IMR-90 (cell line): ENCODE measurements at regions not wholly inside any gene's neighbourhood (a gene's known extent, or its start where the extent isn't known, plus 50 kb on each side); places are given as distances from the start of the nearest gene placed in this dataset.

ENCODE experiments used
- ATAC-seq: fragments of 200-7000 bp; cut with Tn5 transposase; 2 replicates; pipeline ENCODE4 v1.9.1; 2020; ENCODE audit warnings: low read depth, mild to moderate bottlenecking, moderate library complexity
- BruUV-seq: library from RNA; stranded (reverse); fragments of 400-500 nt; replicated peaks from 2 replicates; lab custom pipeline; 2021; lab: Mats Ljungman, UMichigan
- CTCF ChIA-PET: fragments of 300-600 bp; formaldehyde crosslinking; extraction: SDS; loops from one replicate; lab custom pipeline; 2021; ENCODE audit warnings: antibody characterized with exemption; lab: Yijun Ruan, JAX
- POLR2A ChIA-PET: fragments of 300-600 bp; sonication (Branson Sonifier 250); formaldehyde crosslinking; loops from one replicate; lab custom pipeline; 2022; ENCODE audit warnings: antibody characterized with exemption; ENCODE audit not compliant: unreplicated experiment; lab: Charles Lee
- DNase-seq: peaks from one replicate; pipeline ENCODE4 v3.0.0; 2013
- H2AFZ ChIP-seq: replicated peaks from 2 replicates; pipeline ENCODE3; 2013; ENCODE audit warnings: low read length, mild to moderate bottlenecking; ENCODE audit not compliant: poor library complexity
- H2AK5ac ChIP-seq: 2 replicates; pipeline ENCODE4 v1.6.1; 2013; ENCODE audit warnings: low read depth, low read length, inconsistent platforms
- H2AK9ac ChIP-seq: replicated peaks from 2 replicates; pipeline ENCODE3; 2013; ENCODE audit warnings: mild to moderate bottlenecking, low read depth, low read length, moderate library complexity; ENCODE audit not compliant: poor library complexity
- H2BK120ac ChIP-seq: 2 replicates; pipeline ENCODE4 v1.6.1; 2013; ENCODE audit warnings: low read depth, low read length, inconsistent platforms
- H2BK15ac ChIP-seq: 3 replicates; pipeline ENCODE4 v1.6.1; 2013; ENCODE audit warnings: low read depth, low read length, inconsistent platforms
- H2BK20ac ChIP-seq: 2 replicates; pipeline ENCODE4 v1.6.1; 2013; ENCODE audit warnings: low read depth, mild to moderate bottlenecking, inconsistent platforms, low read length, moderate library complexity
- H2BK5ac ChIP-seq: 2 replicates; pipeline ENCODE4 v1.6.1; 2013; ENCODE audit warnings: mild to moderate bottlenecking, low read depth, low read length, inconsistent platforms; ENCODE audit not compliant: poor library complexity, severe bottlenecking
- H3K14ac ChIP-seq: replicated peaks from 2 replicates; pipeline ENCODE4 v1.6.1; 2013; ENCODE audit warnings: low read depth, low read length, inconsistent platforms
- H3K18ac ChIP-seq: 2 replicates; pipeline ENCODE4 v1.6.1; 2013; ENCODE audit warnings: low read depth, low read length, control low read depth
- H3K23ac ChIP-seq: 2 replicates; pipeline ENCODE4 v1.6.1; 2013; ENCODE audit warnings: low read depth, low read length, inconsistent platforms
- H3K27ac ChIP-seq: 2 replicates; pipeline ENCODE4 v1.5.1; 2013; ENCODE audit warnings: mild to moderate bottlenecking, control low read depth, low read length; ENCODE audit not compliant: insufficient read depth
- H3K27me3 ChIP-seq: 2 replicates; pipeline ENCODE4 v1.6.1; 2013; ENCODE audit warnings: low read length; ENCODE audit not compliant: control insufficient read depth, insufficient read depth
- H3K36me3 ChIP-seq: 2 replicates; pipeline ENCODE4 v1.6.1; 2013; ENCODE audit warnings: low read length, mixed read lengths; ENCODE audit not compliant: control insufficient read depth, insufficient read depth
- H3K4ac ChIP-seq: 2 replicates; pipeline ENCODE4 v1.6.1; 2013; ENCODE audit warnings: low read depth, low read length, inconsistent platforms
- H3K4me1 ChIP-seq: 2 replicates; pipeline ENCODE4 v1.6.1; 2013; ENCODE audit warnings: low read length, mixed read lengths; ENCODE audit not compliant: control insufficient read depth, insufficient read depth
- H3K4me2 ChIP-seq: 2 replicates; pipeline ENCODE4 v1.6.1; 2013; ENCODE audit warnings: low read depth, mild to moderate bottlenecking, control low read depth, low read length, moderate library complexity
- H3K4me3 ChIP-seq: 2 replicates; pipeline ENCODE4 v1.5.1; 2013; ENCODE audit warnings: low read depth, mild to moderate bottlenecking, control low read depth, low read length, moderate library complexity; ENCODE audit not compliant: insufficient read depth
- H3K56ac ChIP-seq: 2 replicates; pipeline ENCODE4 v1.6.1; 2013; ENCODE audit warnings: low read length, inconsistent platforms; ENCODE audit not compliant: insufficient read depth; ENCODE audit errors: extremely low read depth
- H3K79me1 ChIP-seq, 2 experiments: 2 replicates each; pipeline ENCODE4 v1.6.1; 2013; ENCODE audit warnings: low read length in 2 of 2, inconsistent platforms in 1 of 2, low read depth in 1 of 2
- H3K9ac ChIP-seq: 2 replicates; pipeline ENCODE4 v1.6.1; 2013; ENCODE audit warnings: low read depth, low read length, control low read depth
- H3K9me1 ChIP-seq: 2 replicates; pipeline ENCODE4 v1.6.1; 2013; ENCODE audit warnings: low read length, inconsistent platforms; ENCODE audit not compliant: insufficient read depth
- H3K9me3 ChIP-seq: 2 replicates; pipeline ENCODE4 v1.6.1; 2013; ENCODE audit warnings: low read length; ENCODE audit not compliant: control insufficient read depth, insufficient read depth
- H4K20me1 ChIP-seq: 2 replicates; pipeline ENCODE4 v1.6.1; 2013; ENCODE audit warnings: low read length, inconsistent platforms; ENCODE audit not compliant: insufficient read depth
- H4K5ac ChIP-seq: 2 replicates; pipeline ENCODE4 v1.6.1; 2013; ENCODE audit warnings: mild to moderate bottlenecking, low read depth, low read length, control low read depth
- H4K8ac ChIP-seq, 2 experiments: 2 replicates each; pipeline ENCODE4 v1.6.1; 2013; ENCODE audit warnings: low read depth in 2 of 2, low read length in 2 of 2, control low read depth in 1 of 2, inconsistent platforms in 1 of 2
- H4K91ac ChIP-seq: 2 replicates; pipeline ENCODE4 v1.6.1; 2013; ENCODE audit warnings: low read depth, low read length, inconsistent platforms; ENCODE audit not compliant: insufficient read depth
- BHLHE40 ChIP-seq: fragments of 150-350 bp; IDR thresholded peaks from 2 replicates; pipeline ENCODE4 v1.6.1; 2016; ENCODE audit warnings: mild to moderate bottlenecking, low read depth, low read length
- CHD1 ChIP-seq: IDR thresholded peaks from 2 replicates; pipeline ENCODE4 v1.6.1; 2012; ENCODE audit warnings: low read depth, low read length, improper control_type of control experiment
- FOS ChIP-seq: fragments of 150-350 bp; IDR thresholded peaks from 2 replicates; pipeline ENCODE4 v1.6.1; 2016; ENCODE audit warnings: low read depth, low read length
- MAFK ChIP-seq: IDR thresholded peaks from 2 replicates; pipeline ENCODE4 v1.6.1; 2012; ENCODE audit warnings: low read depth, low read length, improper control_type of control experiment
- MAZ ChIP-seq: IDR thresholded peaks from 2 replicates; pipeline ENCODE4 v1.6.1; 2012; ENCODE audit warnings: low read depth, mild to moderate bottlenecking, low read length, improper control_type of control experiment, moderate library complexity, borderline replicate concordance
- MXI1 ChIP-seq: IDR thresholded peaks from 2 replicates; pipeline ENCODE4 v1.6.1; 2012; ENCODE audit warnings: low read depth, mild to moderate bottlenecking, low read length, moderate library complexity, borderline replicate concordance
- NFE2L2 ChIP-seq: fragments of 150-350 bp; IDR thresholded peaks from 2 replicates; pipeline ENCODE4 v1.6.1; 2016; ENCODE audit warnings: low read depth, mild to moderate bottlenecking, low read length
- POLR2A ChIP-seq: IDR thresholded peaks from 2 replicates; pipeline ENCODE4 v1.6.1; 2012; ENCODE audit warnings: mild to moderate bottlenecking, low read depth, low read length
- RAD21 ChIP-seq: IDR thresholded peaks from 2 replicates; pipeline ENCODE4 v1.6.1; 2012; ENCODE audit warnings: low read length, improper control_type of control experiment
- RFX5 ChIP-seq: IDR thresholded peaks from 2 replicates; pipeline ENCODE4 v1.8.0; 2012; ENCODE audit warnings: low read depth, mild to moderate bottlenecking, low read length, moderate library complexity
- SMC3 ChIP-seq: fragments of 150-350 bp; IDR thresholded peaks from 2 replicates; pipeline ENCODE4 v1.6.1; 2016; ENCODE audit warnings: low read depth, mild to moderate bottlenecking, antibody characterized with exemption, low read length, moderate library complexity
- WGBS, 2 experiments: methylation state at CpG; one replicate each; pipeline versions ENCODE4 v1.1.5 to v1.1.7; 2013; ENCODE audit warnings: missing lambda C conversion rate in 2 of 2; ENCODE audit not compliant: insufficient read length in 1 of 2; ENCODE audit errors: extremely low coverage in 2 of 2; 5-methylcytosine and 5-hydroxymethylcytosine counted together
- dilution Hi-C: fragments of 300-500 bp; cut with HindIII; formaldehyde crosslinking; loops from one replicate; pipeline ENCODE4 v1.14.3; 2018; ENCODE audit warnings: low sequenced_read_pairs; ENCODE audit not compliant: unreplicated experiment
- in situ Hi-C: fragments of 300-500 bp; cut with MboI; formaldehyde crosslinking; loops from 3 replicates; pipeline ENCODE4 v1.14.3; 2019; ENCODE audit warnings: low sequenced_read_pairs, inconsistent platforms, mixed read lengths
- intact Hi-C: fragments of 100-400 bp; cut with micrococcal nuclease; formaldehyde crosslinking; loops from 2 replicates; pipeline ENCODE4 v1.10.0; 2022
- TF ChIP-seq, protein P1 (sequence below): fragments of 150-350 bp; IDR thresholded peaks from 2 replicates; pipeline ENCODE4 v1.6.1; 2016; ENCODE audit warnings: low read depth, mild to moderate bottlenecking, low read length, moderate library complexity, borderline replicate concordance
- TF ChIP-seq, protein P2 (sequence below): conservative IDR thresholded peaks from 2 replicates; pipeline ENCODE4 v1.5.1; 2012; ENCODE audit warnings: mild to moderate bottlenecking, low read depth, low read length, improper control_type of control experiment
- TF ChIP-seq, protein P3 (sequence below): fragments of 150-350 bp; IDR thresholded peaks from 2 replicates; pipeline ENCODE4 v1.6.1; 2017; ENCODE audit warnings: mild to moderate bottlenecking, antibody characterized with exemption, low read length, low read depth

DNA sequence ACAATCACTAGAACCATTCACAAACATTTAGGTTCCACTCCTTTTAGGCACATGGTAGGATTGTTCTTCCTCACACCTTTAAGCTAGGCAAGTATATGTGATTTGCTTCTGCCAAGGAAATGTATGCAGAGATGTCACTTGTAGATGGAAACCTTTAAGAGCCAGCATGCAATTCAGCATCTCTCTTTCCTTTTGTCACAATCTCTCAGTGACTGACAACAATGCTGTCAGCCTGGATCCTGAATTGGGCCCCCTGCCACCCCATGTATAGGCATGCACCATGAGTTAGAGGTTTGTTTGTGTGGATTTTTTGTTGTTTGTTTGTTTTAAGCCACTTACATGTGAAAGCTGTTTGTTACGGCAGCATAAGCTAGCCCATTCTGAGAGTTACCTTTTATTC lies 169.6 kb upstream of the PDE1C start:
- POLR2A ChIA-PET, result no interaction called here
- Histone ChIP-seq H2AFZ (no peak overlapping the region), H2BK15ac (no peak overlapping the region), H3K4me3 (no peak overlapping the region), H2AK9ac (no peak overlapping the region), H3K36me3 (no peaks in the 10 kb centered on the region), H4K91ac (no peak overlapping the region), H4K5ac (no peak overlapping the region), H3K18ac (no peak overlapping the region), H3K4me2 (no peak overlapping the region), H4K8ac (no peak overlapping the region), H3K4ac (no peak overlapping the region), H3K9me1 (no peaks in the 10 kb centered on the region), H3K79me1 (no peaks in the 10 kb centered on the region), H3K14ac (no peak overlapping the region), H3K27ac (no peak overlapping the region), H3K56ac (no peak overlapping the region), H2AK5ac (no peak overlapping the region), H3K27me3 (no peaks in the 10 kb centered on the region), H2BK5ac (no peak overlapping the region), H2BK120ac (no peak overlapping the region), H3K9me3 (no peaks in the 10 kb centered on the region; the same call in 1 of the 2 replicates), H3K4me1 (no peaks in the 10 kb centered on the region), H3K23ac (no peak overlapping the region), H4K20me1 (no peaks in the 10 kb centered on the region), H2BK20ac (no peak overlapping the region), H3K9ac (no peak overlapping the region)
- in situ Hi-C loops, result no loop called here
- dilution Hi-C loops, result no loop called here
- BruUV-seq, result no TSS peak
- WGBS, 2 experiments, result no CpG with 5 or more reads among the region's 1 CpG
- DNase-seq, result no peak
- TF ChIP-seq MAZ (no peak), CHD1 (no peak), SMC3 (no peak), BHLHE40 (no peak), RAD21 (no peak), NFE2L2 (no peak), MAFK (no peak), POLR2A (no peak), FOS (no peak), MXI1 (no peak), RFX5 (no peak)
- TF ChIP-seq, protein P1, sequence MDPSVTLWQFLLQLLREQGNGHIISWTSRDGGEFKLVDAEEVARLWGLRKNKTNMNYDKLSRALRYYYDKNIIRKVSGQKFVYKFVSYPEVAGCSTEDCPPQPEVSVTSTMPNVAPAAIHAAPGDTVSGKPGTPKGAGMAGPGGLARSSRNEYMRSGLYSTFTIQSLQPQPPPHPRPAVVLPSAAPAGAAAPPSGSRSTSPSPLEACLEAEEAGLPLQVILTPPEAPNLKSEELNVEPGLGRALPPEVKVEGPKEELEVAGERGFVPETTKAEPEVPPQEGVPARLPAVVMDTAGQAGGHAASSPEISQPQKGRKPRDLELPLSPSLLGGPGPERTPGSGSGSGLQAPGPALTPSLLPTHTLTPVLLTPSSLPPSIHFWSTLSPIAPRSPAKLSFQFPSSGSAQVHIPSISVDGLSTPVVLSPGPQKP, result no peak
- TF ChIP-seq, protein P2, sequence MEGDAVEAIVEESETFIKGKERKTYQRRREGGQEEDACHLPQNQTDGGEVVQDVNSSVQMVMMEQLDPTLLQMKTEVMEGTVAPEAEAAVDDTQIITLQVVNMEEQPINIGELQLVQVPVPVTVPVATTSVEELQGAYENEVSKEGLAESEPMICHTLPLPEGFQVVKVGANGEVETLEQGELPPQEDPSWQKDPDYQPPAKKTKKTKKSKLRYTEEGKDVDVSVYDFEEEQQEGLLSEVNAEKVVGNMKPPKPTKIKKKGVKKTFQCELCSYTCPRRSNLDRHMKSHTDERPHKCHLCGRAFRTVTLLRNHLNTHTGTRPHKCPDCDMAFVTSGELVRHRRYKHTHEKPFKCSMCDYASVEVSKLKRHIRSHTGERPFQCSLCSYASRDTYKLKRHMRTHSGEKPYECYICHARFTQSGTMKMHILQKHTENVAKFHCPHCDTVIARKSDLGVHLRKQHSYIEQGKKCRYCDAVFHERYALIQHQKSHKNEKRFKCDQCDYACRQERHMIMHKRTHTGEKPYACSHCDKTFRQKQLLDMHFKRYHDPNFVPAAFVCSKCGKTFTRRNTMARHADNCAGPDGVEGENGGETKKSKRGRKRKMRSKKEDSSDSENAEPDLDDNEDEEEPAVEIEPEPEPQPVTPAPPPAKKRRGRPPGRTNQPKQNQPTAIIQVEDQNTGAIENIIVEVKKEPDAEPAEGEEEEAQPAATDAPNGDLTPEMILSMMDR, result no peak
- TF ChIP-seq, protein P3, sequence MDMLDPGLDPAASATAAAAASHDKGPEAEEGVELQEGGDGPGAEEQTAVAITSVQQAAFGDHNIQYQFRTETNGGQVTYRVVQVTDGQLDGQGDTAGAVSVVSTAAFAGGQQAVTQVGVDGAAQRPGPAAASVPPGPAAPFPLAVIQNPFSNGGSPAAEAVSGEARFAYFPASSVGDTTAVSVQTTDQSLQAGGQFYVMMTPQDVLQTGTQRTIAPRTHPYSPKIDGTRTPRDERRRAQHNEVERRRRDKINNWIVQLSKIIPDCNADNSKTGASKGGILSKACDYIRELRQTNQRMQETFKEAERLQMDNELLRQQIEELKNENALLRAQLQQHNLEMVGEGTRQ, result no peak
- ATAC-seq, result no peak
- intact Hi-C loops, result no loop called here
- CTCF ChIA-PET, result no interaction called here
